ENCODE measurements at regions not wholly inside any gene's neighbourhood (a gene's known extent, or its start where the extent isn't known, plus 50 kb on each side); places are given as distances from the start of the nearest gene placed in this dataset.
"Not testable (repeated sequence)": the region's sequence is repeated elsewhere in the genome, so short reads cannot be mapped to it uniquely, and the experiment has no call there.

- no peak for DNase-seq (ENCODE audit: low spot score)
These were observed 314.2 kb downstream of the PID1 start for GRCh38 chr2:228956701-228957474.

GRCh38 chr2:228949831-228950230 lies 321.3 kb downstream of the PID1 start:
- no peak for DNase-seq (ENCODE audit: low spot score)

- no peak for DNase-seq (ENCODE audit: low spot score)
These were observed 325.4 kb downstream of the PID1 start for GRCh38 chr2:228945710-228946109.

GRCh38 chr2:228942856-228943255 lies 328.2 kb downstream of the PID1 start:
- DNase-seq (ENCODE audit: low spot score): no peak

GRCh38 chr2:228938629-228939028 lies 332.5 kb downstream of the PID1 start:
- DNase-seq (ENCODE audit: low spot score): no peak

- no peak for DNase-seq (ENCODE audit: low spot score)
These were observed 343.8 kb downstream of the PID1 start for GRCh38 chr2:228927028-228928010.

- no peak for DNase-seq (ENCODE audit: low spot score)
These were observed 351.3 kb downstream of the PID1 start for GRCh38 chr2:228919808-228920207.

GRCh38 chr2:228917220-228917619 lies 353.9 kb downstream of the PID1 start:
- no peak for DNase-seq (ENCODE audit: low spot score)

GRCh38 chr2:228916416-228917090 lies 354.5 kb downstream of the PID1 start:
- DNase-seq (ENCODE audit: low spot score): no peak

GRCh38 chr2:228913176-228913575 lies 357.9 kb downstream of the PID1 start:
- no peak for DNase-seq (ENCODE audit: low spot score)

GRCh38 chr2:228910872-228911271 lies 360.2 kb downstream of the PID1 start:
- not testable (repeated sequence) for DNase-seq (ENCODE audit: low spot score)

- DNase-seq (ENCODE audit: low spot score): no peak
These were observed 368.9 kb downstream of the PID1 start for GRCh38 chr2:228902176-228902575.

- no peak for DNase-seq (ENCODE audit: low spot score)
These were observed 369.6 kb downstream of the PID1 start for GRCh38 chr2:228901531-228901930.

- no peak for DNase-seq (ENCODE audit: low spot score)
These were observed 392.9 kb downstream of the PID1 start for GRCh38 chr2:228878138-228878537.

GRCh38 chr2:228876276-228876675 lies 394.8 kb downstream of the PID1 start:
- no peak for DNase-seq (ENCODE audit: low spot score)

GRCh38 chr2:228875152-228875900 lies 395.8 kb downstream of the PID1 start:
- DNase-seq (ENCODE audit: low spot score): no peak

GRCh38 chr2:228871012-228871411 lies 400.1 kb downstream of the PID1 start:
- DNase-seq (ENCODE audit: low spot score): no peak

GRCh38 chr2:228869636-228870264 lies 401.3 kb downstream of the PID1 start:
- no peak for DNase-seq (ENCODE audit: low spot score)

- DNase-seq (ENCODE audit: low spot score): no peak
These were observed 403.7 kb downstream of the PID1 start for GRCh38 chr2:228867406-228867805.

GRCh38 chr2:228866781-228867180 lies 404.3 kb downstream of the PID1 start:
- DNase-seq (ENCODE audit: low spot score): no peak

- no peak for DNase-seq (ENCODE audit: low spot score)
These were observed 405.0 kb downstream of the PID1 start for GRCh38 chr2:228866044-228866443.
